ENCODE measurements at regions not wholly inside any gene's neighbourhood (a gene's known extent, or its start where the extent isn't known, plus 50 kb on each side); places are given as distances from the start of the nearest gene placed in this dataset.

- Mint-ChIP-seq H3K9me3 (no peaks in the 10 kb centered on the region), H3K27me3 (peaks cover 7% of the 10 kb centered on the region), H3K36me3 (no peaks in the 10 kb centered on the region), H3K27ac (no peak overlapping the region), H3K4me1 (ENCODE audit: unreplicated experiment) (no peaks in the 10 kb centered on the region), H3K4me3 (no peak overlapping the region)
- no peak for DNase-seq (ENCODE audit: extremely low spot score, unreplicated experiment)
- TF ChIP-seq CTCF (conservative IDR thresholded peaks at IDR 0.05): no peak
Measured at GRCh38 chr2:41634686-41635085, 413.1 kb upstream of the PKDCC start.

- no peak overlapping the region for H3K27ac Mint-ChIP-seq
- H3K4me3 Mint-ChIP-seq: no peak overlapping the region
- H3K9me3 Mint-ChIP-seq: no peaks in the 10 kb centered on the region
- no peaks in the 10 kb centered on the region for H3K36me3 Mint-ChIP-seq
- DNase-seq (ENCODE audit: extremely low spot score, unreplicated experiment): no peak
- no peaks in the 10 kb centered on the region for H3K27me3 Mint-ChIP-seq
- H3K4me1 Mint-ChIP-seq (ENCODE audit: unreplicated experiment): no peaks in the 10 kb centered on the region
- no peak for TF ChIP-seq CTCF (conservative IDR thresholded peaks at IDR 0.05)
Measured at GRCh38 chr2:41644936-41645335, 402.9 kb upstream of the PKDCC start.

GRCh38 chr2:41647468-41648050 lies 400.3 kb upstream of the PKDCC start:
- DNase-seq (ENCODE audit: extremely low spot score, unreplicated experiment): no peak
- H3K4me3 Mint-ChIP-seq: no peak overlapping the region
- TF ChIP-seq CTCF (conservative IDR thresholded peaks at IDR 0.05): no peak
- H3K36me3 Mint-ChIP-seq: no peaks in the 10 kb centered on the region
- H3K4me1 Mint-ChIP-seq (ENCODE audit: unreplicated experiment): no peaks in the 10 kb centered on the region
- H3K9me3 Mint-ChIP-seq: no peaks in the 10 kb centered on the region
- H3K27ac Mint-ChIP-seq: no peak overlapping the region
- H3K27me3 Mint-ChIP-seq: no peaks in the 10 kb centered on the region

GRCh38 chr2:41657226-41657625 lies 390.6 kb upstream of the PKDCC start:
- Mint-ChIP-seq H3K4me3 (no peak overlapping the region), H3K27me3 (no peaks in the 10 kb centered on the region), H3K36me3 (no peaks in the 10 kb centered on the region), H3K4me1 (ENCODE audit: unreplicated experiment) (no peaks in the 10 kb centered on the region), H3K27ac (no peak overlapping the region), H3K9me3 (no peaks in the 10 kb centered on the region)
- no peak for DNase-seq (ENCODE audit: extremely low spot score, unreplicated experiment)
- no peak for TF ChIP-seq CTCF (conservative IDR thresholded peaks at IDR 0.05)

- Mint-ChIP-seq H3K36me3 (no peaks in the 10 kb centered on the region), H3K27me3 (no peaks in the 10 kb centered on the region), H3K9me3 (no peaks in the 10 kb centered on the region), H3K4me3 (no peak overlapping the region), H3K27ac (no peak overlapping the region), H3K4me1 (ENCODE audit: unreplicated experiment) (no peaks in the 10 kb centered on the region)
- DNase-seq (ENCODE audit: extremely low spot score, unreplicated experiment): no peak
- no peak for TF ChIP-seq CTCF (conservative IDR thresholded peaks at IDR 0.05)
Measured at GRCh38 chr2:41659758-41660157, 388.1 kb upstream of the PKDCC start.

- no peaks in the 10 kb centered on the region for H3K36me3 Mint-ChIP-seq
- DNase-seq (ENCODE audit: extremely low spot score, unreplicated experiment): no peak
- no peak overlapping the region for H3K27ac Mint-ChIP-seq
- no peaks in the 10 kb centered on the region for H3K4me1 Mint-ChIP-seq (ENCODE audit: unreplicated experiment)
- H3K9me3 Mint-ChIP-seq: no peaks in the 10 kb centered on the region
- no peak for TF ChIP-seq CTCF (conservative IDR thresholded peaks at IDR 0.05)
- no peak overlapping the region for H3K4me3 Mint-ChIP-seq
- H3K27me3 Mint-ChIP-seq: no peaks in the 10 kb centered on the region
Measured at GRCh38 chr2:41662461-41662860, 385.4 kb upstream of the PKDCC start.

Data from type B pancreatic cell (in vitro differentiated cells).